ENCODE measurements at regions not wholly inside any gene's neighbourhood (a gene's known extent, or its start where the extent isn't known, plus 50 kb on each side); places are given as distances from the start of the nearest gene placed in this dataset.

GRCh38 chr18:43525169-43525568 is 247.9 kb upstream of the SYT4 start:
- no peak for TF ChIP-seq CTCF (IDR thresholded peaks at IDR 0.05; ENCODE audit: low read depth, low read length, missing control alignments)
- Histone ChIP-seq H3K4me3 (ENCODE audit: low read depth, low read length) (no peak overlapping the region), H3K27ac (no peak overlapping the region), H3K27me3 (replicated peaks) (no peaks in the 10 kb centered on the region), H3K36me3 (replicated peaks) (no peaks in the 10 kb centered on the region)
- DNase-seq: no peak
- in situ Hi-C loops (cut with HindIII; ENCODE audit: low pct_ligation_motif_present, low sequenced_read_pairs): no loop called here

GRCh38 chr18:43526426-43527145 is 249.3 kb upstream of the SYT4 start:
- in situ Hi-C loops (cut with HindIII; ENCODE audit: low pct_ligation_motif_present, low sequenced_read_pairs): no loop called here
- no peaks in the 10 kb centered on the region for H3K27me3 ChIP-seq (replicated peaks)
- DNase-seq: no peak
- no peak for TF ChIP-seq CTCF (IDR thresholded peaks at IDR 0.05; ENCODE audit: low read depth, low read length, missing control alignments)
- no peak overlapping the region for H3K4me3 ChIP-seq (ENCODE audit: low read depth, low read length)
- H3K27ac ChIP-seq: no peak overlapping the region
- no peaks in the 10 kb centered on the region for H3K36me3 ChIP-seq (replicated peaks)

GRCh38 chr18:43531438-43531837 is 254.1 kb upstream of the SYT4 start:
- in situ Hi-C loops (cut with HindIII; ENCODE audit: low pct_ligation_motif_present, low sequenced_read_pairs): no loop called here

GRCh38 chr18:43533371-43533770 is 256.1 kb upstream of the SYT4 start:
- Histone ChIP-seq H3K36me3 (replicated peaks) (no peaks in the 10 kb centered on the region), H3K27ac (no peak overlapping the region), H3K4me3 (ENCODE audit: low read depth, low read length) (no peak overlapping the region), H3K27me3 (replicated peaks) (no peaks in the 10 kb centered on the region)
- no peak for TF ChIP-seq CTCF (IDR thresholded peaks at IDR 0.05; ENCODE audit: low read depth, low read length, missing control alignments)
- no peak for DNase-seq
- in situ Hi-C loops (cut with HindIII; ENCODE audit: low pct_ligation_motif_present, low sequenced_read_pairs): no loop called here

More at GRCh38 chr18:43531438-43531837, 254.1 kb upstream of the SYT4 start:
- TF ChIP-seq CTCF (IDR thresholded peaks at IDR 0.05; ENCODE audit: low read depth, low read length, missing control alignments): no peak
- no peaks in the 10 kb centered on the region for H3K27me3 ChIP-seq (replicated peaks)
- no peaks in the 10 kb centered on the region for H3K36me3 ChIP-seq (replicated peaks)
- no peak for DNase-seq
- H3K27ac ChIP-seq: no peak overlapping the region
- H3K4me3 ChIP-seq (ENCODE audit: low read depth, low read length): no peak overlapping the region

GRCh38 chr18:43534511-43534910 is 257.2 kb upstream of the SYT4 start:
- Histone ChIP-seq H3K27me3 (replicated peaks) (no peaks in the 10 kb centered on the region), H3K4me3 (ENCODE audit: low read depth, low read length) (no peak overlapping the region), H3K27ac (no peak overlapping the region), H3K36me3 (replicated peaks) (no peaks in the 10 kb centered on the region)
- TF ChIP-seq CTCF (IDR thresholded peaks at IDR 0.05; ENCODE audit: low read depth, low read length, missing control alignments): no peak
- in situ Hi-C loops (cut with HindIII; ENCODE audit: low pct_ligation_motif_present, low sequenced_read_pairs): no loop called here
- DNase-seq: no peak

GRCh38 chr18:43539862-43540261 is 262.6 kb upstream of the SYT4 start:
- Histone ChIP-seq H3K4me3 (ENCODE audit: low read depth, low read length) (no peak overlapping the region), H3K27ac (no peak overlapping the region), H3K36me3 (replicated peaks) (no peaks in the 10 kb centered on the region), H3K27me3 (replicated peaks) (no peaks in the 10 kb centered on the region)
- in situ Hi-C loops (cut with HindIII; ENCODE audit: low pct_ligation_motif_present, low sequenced_read_pairs): no loop called here
- DNase-seq: peak; percentile 18
- TF ChIP-seq CTCF (IDR thresholded peaks at IDR 0.05; ENCODE audit: low read depth, low read length, missing control alignments): no peak

Data from brain microvascular endothelial cell (primary cell).